HL-60 (cell line): ENCODE measurements at regions not wholly inside any gene's neighbourhood (a gene's known extent, or its start where the extent isn't known, plus 50 kb on each side); places are given as distances from the start of the nearest gene placed in this dataset.

Experiments used
- GABPA ChIP-seq: IDR thresholded peaks from 2 replicates; pipeline ENCODE4 v1.6.1; 2012; ENCODE audit warnings: low read depth
- POLR2AphosphoS5 ChIP-seq: IDR thresholded peaks from 2 replicates; pipeline ENCODE4 v1.6.1; 2012; ENCODE audit warnings: low read depth
- REST ChIP-seq: IDR thresholded peaks from 2 replicates; pipeline ENCODE4 v1.6.1; 2012; ENCODE audit warnings: low read depth; ENCODE audit not compliant: insufficient replicate concordance
- SPI1 ChIP-seq: IDR thresholded peaks from 2 replicates; pipeline ENCODE4 v1.6.1; 2012; ENCODE audit warnings: low read depth, mild to moderate bottlenecking, borderline replicate concordance
- TF ChIP-seq, protein P1 (sequence below): IDR thresholded peaks from one replicate; pipeline ENCODE4 v1.5.1; 2011; ENCODE audit warnings: low read length, control low read depth, inconsistent platforms; ENCODE audit not compliant: insufficient read depth

DNA sequence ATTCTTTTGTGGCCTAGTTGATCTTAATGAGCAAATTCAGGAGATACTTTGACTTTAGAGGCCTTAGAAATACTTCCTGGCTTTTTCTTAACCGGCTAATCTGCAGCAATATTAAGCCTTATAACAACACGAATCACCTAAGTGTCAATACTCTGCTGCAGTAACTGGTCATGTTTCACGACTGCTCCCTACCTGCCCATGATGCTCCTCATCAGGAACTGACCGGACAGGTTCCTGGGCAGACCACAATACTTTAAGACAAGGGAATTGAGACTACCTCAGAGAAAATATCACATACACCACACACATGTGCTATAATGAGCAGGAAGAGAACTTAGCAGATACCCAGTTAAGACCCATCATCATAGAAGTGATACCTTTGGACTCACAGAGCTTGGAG lies 211.9 kb upstream of the BMP4 start:
- TF ChIP-seq POLR2AphosphoS5 (no peak), REST (no peak), GABPA (no peak), SPI1 (no peak)
- TF ChIP-seq, protein P1, sequence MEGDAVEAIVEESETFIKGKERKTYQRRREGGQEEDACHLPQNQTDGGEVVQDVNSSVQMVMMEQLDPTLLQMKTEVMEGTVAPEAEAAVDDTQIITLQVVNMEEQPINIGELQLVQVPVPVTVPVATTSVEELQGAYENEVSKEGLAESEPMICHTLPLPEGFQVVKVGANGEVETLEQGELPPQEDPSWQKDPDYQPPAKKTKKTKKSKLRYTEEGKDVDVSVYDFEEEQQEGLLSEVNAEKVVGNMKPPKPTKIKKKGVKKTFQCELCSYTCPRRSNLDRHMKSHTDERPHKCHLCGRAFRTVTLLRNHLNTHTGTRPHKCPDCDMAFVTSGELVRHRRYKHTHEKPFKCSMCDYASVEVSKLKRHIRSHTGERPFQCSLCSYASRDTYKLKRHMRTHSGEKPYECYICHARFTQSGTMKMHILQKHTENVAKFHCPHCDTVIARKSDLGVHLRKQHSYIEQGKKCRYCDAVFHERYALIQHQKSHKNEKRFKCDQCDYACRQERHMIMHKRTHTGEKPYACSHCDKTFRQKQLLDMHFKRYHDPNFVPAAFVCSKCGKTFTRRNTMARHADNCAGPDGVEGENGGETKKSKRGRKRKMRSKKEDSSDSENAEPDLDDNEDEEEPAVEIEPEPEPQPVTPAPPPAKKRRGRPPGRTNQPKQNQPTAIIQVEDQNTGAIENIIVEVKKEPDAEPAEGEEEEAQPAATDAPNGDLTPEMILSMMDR: no peak
